ENCODE measurements at regions not wholly inside any gene's neighbourhood (a gene's known extent, or its start where the extent isn't known, plus 50 kb on each side); places are given as distances from the start of the nearest gene placed in this dataset.

DNA sequence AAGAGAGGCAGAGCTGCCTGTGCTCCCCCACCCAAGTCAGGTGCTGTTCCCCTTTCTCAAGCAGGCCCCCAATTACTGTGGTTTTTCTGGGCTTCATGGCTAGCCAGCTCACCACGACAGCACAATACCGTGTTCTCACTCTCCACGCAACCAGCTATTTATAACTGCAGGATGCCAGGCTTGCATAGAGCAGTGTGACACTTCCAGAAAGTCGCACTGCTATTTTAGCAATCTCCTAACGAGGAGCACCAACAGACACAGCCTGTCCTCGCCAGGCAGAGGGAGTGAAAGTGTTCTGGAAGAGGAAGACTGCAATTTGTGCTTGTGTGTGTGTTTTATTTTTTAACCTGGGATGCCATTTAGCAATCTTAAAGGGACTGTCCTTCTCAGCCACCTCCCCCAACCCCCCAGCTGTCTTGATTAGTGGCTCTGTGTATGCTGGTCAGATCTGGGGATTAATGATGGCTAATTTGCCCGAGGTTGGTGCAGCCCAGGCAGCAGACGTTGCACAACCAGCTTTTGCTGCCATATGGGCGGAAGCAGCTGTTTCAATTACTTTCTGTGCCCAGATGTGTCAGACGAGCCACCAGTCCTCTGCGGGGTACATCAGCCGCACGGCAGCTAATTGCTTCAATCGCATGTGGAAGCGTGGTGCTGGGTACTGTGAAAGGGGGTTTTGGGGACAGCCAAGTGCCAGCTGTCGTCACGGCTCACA lies 268.0 kb upstream of the ARRDC4 start:
- no peak for TF ChIP-seq FOXK2 (IDR thresholded peaks at IDR 0.05)
- no peak for TF ChIP-seq SUZ12 (IDR thresholded peaks at IDR 0.05)
- TF ChIP-seq ARNT (IDR thresholded peaks at IDR 0.05), result no peak
- no peak for TF ChIP-seq BHLHE40 (IDR thresholded peaks at IDR 0.05; ENCODE audit: borderline replicate concordance)
- no peak for TF ChIP-seq HDGF (IDR thresholded peaks at IDR 0.05; ENCODE audit: borderline replicate concordance)
- no peak for TF ChIP-seq FOXM1 (IDR thresholded peaks at IDR 0.05; ENCODE audit: borderline replicate concordance)

Measured in HEK293T (cell line).